ENCODE measurements at regions not wholly inside any gene's neighbourhood (a gene's known extent, or its start where the extent isn't known, plus 50 kb on each side); places are given as distances from the start of the nearest gene placed in this dataset.

DNA sequence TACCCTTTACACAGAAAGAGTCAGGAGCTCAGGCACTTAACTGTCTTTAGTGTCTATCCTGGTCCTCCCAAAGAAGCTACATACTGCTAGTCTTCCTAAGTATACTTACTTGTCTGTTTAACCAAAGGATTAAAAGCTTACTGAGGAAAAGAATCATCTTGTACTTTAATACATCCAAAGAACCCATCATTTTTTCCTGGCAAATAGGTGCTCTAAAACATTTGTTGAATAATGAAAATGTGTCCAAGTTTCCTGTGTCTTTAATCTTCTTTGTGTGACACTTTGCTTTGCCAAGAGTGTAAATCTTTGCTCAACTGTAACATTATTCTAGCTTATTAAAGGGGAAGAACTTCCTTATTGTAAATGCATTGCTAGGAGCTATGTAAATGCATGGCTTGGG, 519.2 kb downstream of the OTOL1 start:
- Histone ChIP-seq H3K4me2 (ENCODE audit: low read length) (no peak overlapping the region), H3K4me1 (ENCODE audit: insufficient read depth, low read length) (peaks cover 34% of the 10 kb centered on the region), H3K27ac (ENCODE audit: low read length) (no peak overlapping the region), H3K36me3 (ENCODE audit: low read depth, low read length) (no peaks in the 10 kb centered on the region), H3K9ac (ENCODE audit: low read length) (no peak overlapping the region), H3K79me2 (ENCODE audit: low read length) (no peaks in the 10 kb centered on the region), H3F3A (ENCODE audit: low read length, unreplicated experiment) (no peaks in the 10 kb centered on the region), H2AFZ (ENCODE audit: low read length) (no peak overlapping the region), H3K9me2 (replicated peaks; ENCODE audit: low read length) (no peaks in the 10 kb centered on the region), H3K4me3 (ENCODE audit: low read length) (no peak overlapping the region), H4K20me1 (ENCODE audit: low read length) (no peaks in the 10 kb centered on the region), H3K9me3 (ENCODE audit: low read length) (no peaks in the 10 kb centered on the region), H3K27me3 (ENCODE audit: low read length) (no peaks in the 10 kb centered on the region)
- no peak for DNase-seq
- no TSS peak for BruUV-seq (replicated peaks)
- POLR2A ChIA-PET (ENCODE audit: unreplicated experiment), result no interaction called here
- TF ChIP-seq EZH2phosphoT487 (IDR thresholded peaks at IDR 0.05; ENCODE audit: borderline replicate concordance, low read length), result no peak
- TF ChIP-seq CTCF (conservative IDR thresholded peaks at IDR 0.05; ENCODE audit: low read depth, low read length), result no peak
- TF ChIP-seq EZH2 (IDR thresholded peaks at IDR 0.05; ENCODE audit: low read length, unreplicated experiment), result no peak
- ATAC-seq, result no peak
- CTCF ChIA-PET, result no interaction called here
- intact Hi-C loops (cut with micrococcal nuclease), result no loop called here

DNA sequence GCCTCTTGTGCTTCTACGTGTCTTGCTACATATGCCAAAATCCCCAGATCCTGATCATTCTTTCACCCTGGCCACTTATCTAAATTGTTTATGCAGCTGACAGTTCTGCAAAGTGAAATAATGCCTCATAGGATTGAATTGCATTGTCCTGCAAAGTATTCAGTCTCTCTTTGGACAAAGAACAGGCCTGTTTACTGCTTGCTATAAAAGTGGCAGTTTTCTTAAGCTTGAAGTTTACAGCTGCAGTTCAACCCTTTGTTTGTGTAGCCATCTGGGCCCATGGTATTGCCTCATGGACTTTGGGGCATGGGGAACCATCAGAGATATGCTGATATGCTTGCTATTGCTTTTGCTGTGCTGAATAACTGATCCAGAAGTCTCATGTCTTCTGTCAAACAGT, 523.2 kb downstream of the OTOL1 start:
- Histone ChIP-seq H3K9me3 (ENCODE audit: low read length) (no peaks in the 10 kb centered on the region), H3K36me3 (ENCODE audit: low read depth, low read length) (no peaks in the 10 kb centered on the region), H3K27me3 (ENCODE audit: low read length) (no peaks in the 10 kb centered on the region), H3K9me2 (replicated peaks; ENCODE audit: low read length) (no peaks in the 10 kb centered on the region), H4K20me1 (ENCODE audit: low read length) (no peaks in the 10 kb centered on the region), H3K4me2 (ENCODE audit: low read length) (no peak overlapping the region), H3K9ac (ENCODE audit: low read length) (no peak overlapping the region), H2AFZ (ENCODE audit: low read length) (no peak overlapping the region), H3K4me1 (ENCODE audit: insufficient read depth, low read length) (peaks cover 29% of the 10 kb centered on the region), H3F3A (ENCODE audit: low read length, unreplicated experiment) (no peaks in the 10 kb centered on the region), H3K27ac (ENCODE audit: low read length) (no peak overlapping the region), H3K4me3 (ENCODE audit: low read length) (no peak overlapping the region), H3K79me2 (ENCODE audit: low read length) (no peaks in the 10 kb centered on the region)
- no peak for DNase-seq
- intact Hi-C loops (cut with micrococcal nuclease), result no loop called here
- POLR2A ChIA-PET (ENCODE audit: unreplicated experiment), result no interaction called here
- TF ChIP-seq EZH2phosphoT487 (IDR thresholded peaks at IDR 0.05; ENCODE audit: borderline replicate concordance, low read length) (no peak), EZH2 (IDR thresholded peaks at IDR 0.05; ENCODE audit: low read length, unreplicated experiment) (no peak), CTCF (conservative IDR thresholded peaks at IDR 0.05; ENCODE audit: low read depth, low read length) (no peak)
- no peak for ATAC-seq
- CTCF ChIA-PET, result no interaction called here
- BruUV-seq (replicated peaks), result no TSS peak

DNA sequence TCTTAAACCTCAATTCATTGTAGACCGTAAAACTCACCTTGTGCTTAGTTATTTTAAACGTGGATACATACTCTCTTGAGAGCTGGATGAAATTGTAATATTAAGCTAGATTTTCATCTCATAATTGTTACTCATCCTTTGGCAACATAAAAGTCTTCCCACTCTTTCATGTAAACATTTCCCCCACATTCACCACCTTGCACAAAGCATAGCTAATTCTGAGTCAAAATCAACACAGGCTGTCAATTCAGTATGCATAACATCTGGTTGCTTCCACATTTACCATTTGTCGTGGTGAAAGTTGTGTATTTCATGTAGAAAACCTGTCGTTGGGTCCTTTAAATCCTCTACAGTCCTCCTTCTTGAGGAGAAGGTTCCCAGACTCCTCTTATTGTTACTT, 524.6 kb downstream of the OTOL1 start:
- peaks cover 27% of the 10 kb centered on the region for H3K4me1 ChIP-seq (ENCODE audit: insufficient read depth, low read length)
- H3F3A ChIP-seq (ENCODE audit: low read length, unreplicated experiment), result no peaks in the 10 kb centered on the region
- H2AFZ ChIP-seq (ENCODE audit: low read length), result 0 out of 2 replicates have a peak overlapping the region, but pooled peaks have one; percentile 8
- ChIA-PET CTCF (no interaction called here), POLR2A (ENCODE audit: unreplicated experiment) (interaction anchor here (0.5 kb wide), 2 partner anchors 64 to 111 kb away, joined by 3 to 4 read pairs; no protein-coding TSS in a partner anchor)
- H3K9ac ChIP-seq (ENCODE audit: low read length), result peak overlapping the region; percentile 26
- intact Hi-C loops (cut with micrococcal nuclease), result no loop called here
- H3K4me3 ChIP-seq (ENCODE audit: low read length), result 0 out of 2 replicates have a peak overlapping the region, but pooled peaks have one; percentile 8
- H4K20me1 ChIP-seq (ENCODE audit: low read length), result no peaks in the 10 kb centered on the region
- TF ChIP-seq EZH2phosphoT487 (IDR thresholded peaks at IDR 0.05; ENCODE audit: borderline replicate concordance, low read length) (no peak), CTCF (conservative IDR thresholded peaks at IDR 0.05; ENCODE audit: low read depth, low read length) (no peak), EZH2 (IDR thresholded peaks at IDR 0.05; ENCODE audit: low read length, unreplicated experiment) (no peak)
- H3K27ac ChIP-seq (ENCODE audit: low read length), result peak overlapping the region; percentile 69
- no peaks in the 10 kb centered on the region for H3K27me3 ChIP-seq (ENCODE audit: low read length)
- no peaks in the 10 kb centered on the region for H3K79me2 ChIP-seq (ENCODE audit: low read length)
- no peaks in the 10 kb centered on the region for H3K36me3 ChIP-seq (ENCODE audit: low read depth, low read length)
- no peaks in the 10 kb centered on the region for H3K9me2 ChIP-seq (replicated peaks; ENCODE audit: low read length)
- H3K4me2 ChIP-seq (ENCODE audit: low read length), result peak overlapping the region; percentile 57
- no peaks in the 10 kb centered on the region for H3K9me3 ChIP-seq (ENCODE audit: low read length)
- peak; percentile 78 for ATAC-seq
- no TSS peak for BruUV-seq (replicated peaks)
- DNase-seq, result peak; percentile 80
